Panc1 (cell line): ENCODE measurements at regions not wholly inside any gene's neighbourhood (a gene's known extent, or its start where the extent isn't known, plus 50 kb on each side); places are given as distances from the start of the nearest gene placed in this dataset.

Experiments
- ATAC-seq: fragments of 200-7000 bp; cut with Tn5 transposase; 2 replicates; pipeline ENCODE4 v1.9.1; 2020; ENCODE audit warnings: mild to moderate bottlenecking, moderate library complexity
- BruUV-seq: library from RNA; stranded (reverse); fragments of 400-500 nt; replicated peaks from 2 replicates; lab custom pipeline; 2021; lab: Mats Ljungman, UMichigan
- CTCF ChIA-PET: fragments of 300-600 bp; sonication (Branson Sonifier 250); formaldehyde crosslinking; loops from one replicate; lab custom pipeline; 2022; ENCODE audit warnings: antibody characterized with exemption; lab: Charles Lee
- POLR2A ChIA-PET: fragments of 300-600 bp; sonication (Branson Sonifier 250); formaldehyde crosslinking; loops from one replicate; lab custom pipeline; 2022; ENCODE audit warnings: antibody characterized with exemption; lab: Charles Lee
- DNase-seq: peaks from one replicate; pipeline ENCODE4 v3.0.0-alpha.2; 2010; ENCODE audit warnings: low read depth, low spot score
- H3K27ac ChIP-seq: 2 replicates; pipeline ENCODE4 v1.5.1; 2011; ENCODE audit warnings: mild to moderate bottlenecking, low read length, inconsistent platforms
- H3K27me3 ChIP-seq: fragments of 200-500 bp; sonication (Bioruptor generic); 2 replicates; pipeline ENCODE4 v1.6.0; 2014; ENCODE audit warnings: low read length, inconsistent platforms; ENCODE audit not compliant: control insufficient read depth, insufficient read depth
- H3K36me3 ChIP-seq: fragments of 200-500 bp; sonication (Bioruptor generic); 2 replicates; pipeline ENCODE4 v1.5.1; 2014; ENCODE audit warnings: inconsistent platforms, mild to moderate bottlenecking, low read length, moderate library complexity; ENCODE audit not compliant: control insufficient read depth, insufficient read depth
- H3K4me1 ChIP-seq: 2 replicates; pipeline ENCODE4 v1.5.1; 2011; ENCODE audit warnings: inconsistent platforms, mild to moderate bottlenecking, low read length, moderate library complexity; ENCODE audit not compliant: control insufficient read depth, insufficient read depth
- H3K4me3 ChIP-seq, 2 experiments: 2 replicates each; pipeline ENCODE4 v1.5.1; 2011 to 2012; ENCODE audit warnings: low read depth in 2 of 2, low read length in 2 of 2, mild to moderate bottlenecking in 2 of 2, inconsistent platforms in 1 of 2, moderate library complexity in 1 of 2
- H3K9me3 ChIP-seq: fragments of 200-500 bp; sonication (Bioruptor generic); 2 replicates; pipeline ENCODE4 v1.5.1; 2014; ENCODE audit warnings: low read depth, mild to moderate bottlenecking, inconsistent platforms, low read length, moderate library complexity; ENCODE audit not compliant: control insufficient read depth, insufficient read depth
- POLR2AphosphoS5 ChIP-seq: IDR thresholded peaks from 2 replicates; pipeline ENCODE4 v1.6.1; 2012; ENCODE audit warnings: mild to moderate bottlenecking, low read depth, low read length, moderate library complexity
- SIN3A ChIP-seq: IDR thresholded peaks from 2 replicates; pipeline ENCODE4 v1.6.1; 2012; ENCODE audit warnings: low read depth, mild to moderate bottlenecking, low read length, moderate library complexity, borderline replicate concordance; ENCODE audit not compliant: insufficient read depth
- TCF7L2 ChIP-seq: IDR thresholded peaks from 2 replicates; pipeline ENCODE4 v1.6.1; 2011; ENCODE audit warnings: mild to moderate bottlenecking, low read depth, low read length, inconsistent platforms
- in situ Hi-C: cut with HindIII; loops from 2 replicates; pipeline ENCODE4 v1.10.0; 2016; ENCODE audit warnings: low sequenced_read_pairs, low pct_unique_long_range_greater_than_20kb
- intact Hi-C: fragments of 100-400 bp; cut with micrococcal nuclease; formaldehyde crosslinking; loops from one replicate; pipeline ENCODE4 v1.10.0; 2022; ENCODE audit not compliant: unreplicated experiment
- TF ChIP-seq, protein P1 (sequence below): fragments of 450-650 bp; IDR thresholded peaks from 2 replicates; pipeline ENCODE4 v1.5.1; 2017; ENCODE audit warnings: mild to moderate bottlenecking
- TF ChIP-seq, protein P2 (sequence below), 2 experiments: IDR thresholded peaks; 2 replicates each; pipeline ENCODE4 v1.6.1; 2011 to 2012; ENCODE audit warnings: low read depth in 2 of 2, control low read depth in 1 of 2, low read length in 1 of 2, mild to moderate bottlenecking in 1 of 2, moderate library complexity in 1 of 2; ENCODE audit not compliant: insufficient read depth in 1 of 2

GRCh38 chr9:23036416-23036815 lies 589.8 kb downstream of the DMRTA1 start:
- Histone ChIP-seq H3K4me3 (no peak overlapping the region), H3K4me1 (no peaks in the 10 kb centered on the region), H3K36me3 (no peaks in the 10 kb centered on the region), H3K27me3 (no peaks in the 10 kb centered on the region), H3K27ac (no peak overlapping the region), H3K9me3 (no peaks in the 10 kb centered on the region)
- DNase-seq = no peak
- no TSS peak for BruUV-seq
- no peak for ATAC-seq
- ChIA-PET CTCF (no interaction called here), POLR2A (no interaction called here)
- TF ChIP-seq, protein P1, sequence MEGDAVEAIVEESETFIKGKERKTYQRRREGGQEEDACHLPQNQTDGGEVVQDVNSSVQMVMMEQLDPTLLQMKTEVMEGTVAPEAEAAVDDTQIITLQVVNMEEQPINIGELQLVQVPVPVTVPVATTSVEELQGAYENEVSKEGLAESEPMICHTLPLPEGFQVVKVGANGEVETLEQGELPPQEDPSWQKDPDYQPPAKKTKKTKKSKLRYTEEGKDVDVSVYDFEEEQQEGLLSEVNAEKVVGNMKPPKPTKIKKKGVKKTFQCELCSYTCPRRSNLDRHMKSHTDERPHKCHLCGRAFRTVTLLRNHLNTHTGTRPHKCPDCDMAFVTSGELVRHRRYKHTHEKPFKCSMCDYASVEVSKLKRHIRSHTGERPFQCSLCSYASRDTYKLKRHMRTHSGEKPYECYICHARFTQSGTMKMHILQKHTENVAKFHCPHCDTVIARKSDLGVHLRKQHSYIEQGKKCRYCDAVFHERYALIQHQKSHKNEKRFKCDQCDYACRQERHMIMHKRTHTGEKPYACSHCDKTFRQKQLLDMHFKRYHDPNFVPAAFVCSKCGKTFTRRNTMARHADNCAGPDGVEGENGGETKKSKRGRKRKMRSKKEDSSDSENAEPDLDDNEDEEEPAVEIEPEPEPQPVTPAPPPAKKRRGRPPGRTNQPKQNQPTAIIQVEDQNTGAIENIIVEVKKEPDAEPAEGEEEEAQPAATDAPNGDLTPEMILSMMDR = no peak
- no peak for TF ChIP-seq SIN3A
- TF ChIP-seq POLR2AphosphoS5 = no peak
- TF ChIP-seq, protein P2, sequence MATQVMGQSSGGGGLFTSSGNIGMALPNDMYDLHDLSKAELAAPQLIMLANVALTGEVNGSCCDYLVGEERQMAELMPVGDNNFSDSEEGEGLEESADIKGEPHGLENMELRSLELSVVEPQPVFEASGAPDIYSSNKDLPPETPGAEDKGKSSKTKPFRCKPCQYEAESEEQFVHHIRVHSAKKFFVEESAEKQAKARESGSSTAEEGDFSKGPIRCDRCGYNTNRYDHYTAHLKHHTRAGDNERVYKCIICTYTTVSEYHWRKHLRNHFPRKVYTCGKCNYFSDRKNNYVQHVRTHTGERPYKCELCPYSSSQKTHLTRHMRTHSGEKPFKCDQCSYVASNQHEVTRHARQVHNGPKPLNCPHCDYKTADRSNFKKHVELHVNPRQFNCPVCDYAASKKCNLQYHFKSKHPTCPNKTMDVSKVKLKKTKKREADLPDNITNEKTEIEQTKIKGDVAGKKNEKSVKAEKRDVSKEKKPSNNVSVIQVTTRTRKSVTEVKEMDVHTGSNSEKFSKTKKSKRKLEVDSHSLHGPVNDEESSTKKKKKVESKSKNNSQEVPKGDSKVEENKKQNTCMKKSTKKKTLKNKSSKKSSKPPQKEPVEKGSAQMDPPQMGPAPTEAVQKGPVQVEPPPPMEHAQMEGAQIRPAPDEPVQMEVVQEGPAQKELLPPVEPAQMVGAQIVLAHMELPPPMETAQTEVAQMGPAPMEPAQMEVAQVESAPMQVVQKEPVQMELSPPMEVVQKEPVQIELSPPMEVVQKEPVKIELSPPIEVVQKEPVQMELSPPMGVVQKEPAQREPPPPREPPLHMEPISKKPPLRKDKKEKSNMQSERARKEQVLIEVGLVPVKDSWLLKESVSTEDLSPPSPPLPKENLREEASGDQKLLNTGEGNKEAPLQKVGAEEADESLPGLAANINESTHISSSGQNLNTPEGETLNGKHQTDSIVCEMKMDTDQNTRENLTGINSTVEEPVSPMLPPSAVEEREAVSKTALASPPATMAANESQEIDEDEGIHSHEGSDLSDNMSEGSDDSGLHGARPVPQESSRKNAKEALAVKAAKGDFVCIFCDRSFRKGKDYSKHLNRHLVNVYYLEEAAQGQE (IDR thresholded peaks at IDR 0.05; ENCODE audit: insufficient read depth in 1 of 2, low read depth in 2 of 2, low read length in 1 of 2) = no peak
- no peak for TF ChIP-seq TCF7L2
- intact Hi-C loops (no loop called here), in situ Hi-C loops (no loop called here)

DNA sequence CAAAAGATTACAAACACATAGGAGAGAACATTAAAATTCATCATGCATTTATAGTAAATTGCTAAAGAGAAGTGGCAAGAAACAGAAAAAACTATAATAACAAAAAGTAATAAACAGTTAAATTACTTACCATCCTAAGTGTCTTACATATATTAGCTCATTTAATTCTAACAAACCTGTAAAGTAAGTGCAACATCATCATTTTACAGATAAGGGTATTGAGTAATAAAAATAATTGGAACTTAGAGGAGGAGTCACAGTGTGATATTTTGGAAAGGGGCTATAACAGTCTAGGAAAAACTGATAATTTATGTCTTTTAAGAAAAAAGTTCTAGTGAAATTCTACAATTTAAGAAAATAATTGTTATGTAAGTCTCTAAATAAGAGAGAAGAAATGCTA lies 592.8 kb downstream of the DMRTA1 start:
- H3K27ac ChIP-seq = no peak overlapping the region
- no peaks in the 10 kb centered on the region for H3K4me1 ChIP-seq
- H3K4me3 ChIP-seq = no peak overlapping the region
- TF ChIP-seq SIN3A (no peak), TCF7L2 (no peak), POLR2AphosphoS5 (no peak)
- TF ChIP-seq, protein P1 = no peak
- TF ChIP-seq, protein P2 (IDR thresholded peaks at IDR 0.05; ENCODE audit: insufficient read depth in 1 of 2, low read depth in 2 of 2, low read length in 1 of 2) = no peak
- in situ Hi-C loops (no loop called here), intact Hi-C loops (no loop called here)
- POLR2A ChIA-PET = no interaction called here
- H3K9me3 ChIP-seq = no peaks in the 10 kb centered on the region
- CTCF ChIA-PET = no interaction called here
- ATAC-seq = no peak
- no peaks in the 10 kb centered on the region for H3K36me3 ChIP-seq
- no TSS peak for BruUV-seq
- H3K27me3 ChIP-seq = no peaks in the 10 kb centered on the region
- DNase-seq = no peak
